Breast epithelium (tissue), 4 donors: ENCODE measurements at regions not wholly inside any gene's neighbourhood (a gene's known extent, or its start where the extent isn't known, plus 50 kb on each side); places are given as distances from the start of the nearest gene placed in this dataset.

ENCODE experiments used
- DNase-seq, 2 donors: peaks; one replicate each; pipeline ENCODE4 v3.0.0-alpha.2; 2019; ENCODE audit warnings: low spot score in 2 of 2
- H3K27ac ChIP-seq, 2 donors: fragments of 200-600 bp; sonication (generic) in 1 of 2; one replicate each; pipeline ENCODE4 v1.5.1; 2016 to 2019; ENCODE audit warnings: mild to moderate bottlenecking in 1 of 2
- H3K27me3 ChIP-seq, 2 donors: fragments of 200-600 bp; sonication (generic) in 1 of 2; one replicate each; pipeline versions ENCODE4 v1.5.1 to v1.6.0; 2017 to 2019; ENCODE audit warnings: control low read depth in 1 of 2, mild to moderate bottlenecking in 1 of 2
- H3K36me3 ChIP-seq: fragments of 200-600 bp; one replicate; pipeline ENCODE4 v1.5.1; 2019
- H3K4me1 ChIP-seq, 2 donors: fragments of 200-600 bp; sonication (generic); one replicate each; pipeline ENCODE4 v1.5.1; 2016 to 2019; ENCODE audit warnings: control low read depth in 1 of 2
- H3K4me3 ChIP-seq, 3 donors: fragments of 200-600 bp; sonication (generic); 1 replicate in 2 of 3; 2 replicates in 1 of 3; pipeline ENCODE4 v1.5.1; 2016 to 2019; ENCODE audit warnings: mild to moderate bottlenecking in 3 of 3, moderate library complexity in 2 of 3
- H3K9me3 ChIP-seq, 2 donors: fragments of 200-600 bp; sonication (generic) in 1 of 2; one replicate each; pipeline ENCODE4 v1.5.1; 2016 to 2019; ENCODE audit warnings: control low read depth in 1 of 2
- CTCF ChIP-seq, 3 donors: fragments of 450-650 bp; IDR thresholded peaks; one replicate each; pipeline ENCODE4 v1.5.1; 2016 to 2017; ENCODE audit warnings: antibody characterized with exemption in 3 of 3, mild to moderate bottlenecking in 3 of 3, moderate library complexity in 3 of 3
- POLR2A ChIP-seq: fragments of 450-650 bp; IDR thresholded peaks from one replicate; pipeline ENCODE4 v1.6.1; 2016; ENCODE audit warnings: antibody characterized with exemption, mild to moderate bottlenecking, moderate library complexity
- POLR2AphosphoS5 ChIP-seq, 3 donors: sonication (generic); formaldehyde crosslinking; IDR thresholded peaks; one replicate each; pipeline ENCODE4 v1.6.1; 2017; ENCODE audit warnings: antibody characterized with exemption in 3 of 3
- intact Hi-C: fragments of 100-400 bp; cut with DNase I; formaldehyde crosslinking; loops from one replicate; pipeline ENCODE4 v1.15.1; 2023; ENCODE audit warnings: low total_unique reads

- Histone ChIP-seq H3K9me3 (no peaks in the 10 kb centered on the region), H3K36me3 (no peaks in the 10 kb centered on the region), H3K27me3 (no peaks in the 10 kb centered on the region), H3K4me1 (no peaks in the 10 kb centered on the region), H3K27ac (no peak overlapping the region), H3K4me3 (no peak overlapping the region)
- TF ChIP-seq POLR2A (no peak), CTCF (IDR thresholded peaks at IDR 0.05) (no peak), POLR2AphosphoS5 (IDR thresholded peaks at IDR 0.05) (no peak)
- DNase-seq, result no peak
- intact Hi-C loops, result no loop called here
Observed at GRCh38 chr5:143474616-143475015, 71.1 kb upstream of the NR3C1 start.

- intact Hi-C loops, result no loop called here
- Histone ChIP-seq H3K4me1 (no peaks in the 10 kb centered on the region), H3K27me3 (no peaks in the 10 kb centered on the region), H3K27ac (no peak overlapping the region), H3K4me3 (no peak overlapping the region), H3K36me3 (no peaks in the 10 kb centered on the region), H3K9me3 (no peaks in the 10 kb centered on the region)
- no peak for DNase-seq
- TF ChIP-seq POLR2AphosphoS5 (IDR thresholded peaks at IDR 0.05) (no peak), POLR2A (no peak), CTCF (IDR thresholded peaks at IDR 0.05) (no peak)
Observed at GRCh38 chr5:143473481-143473880, 70.0 kb upstream of the NR3C1 start.

GRCh38 chr5:143472576-143472975 lies 69.1 kb upstream of the NR3C1 start:
- intact Hi-C loops, result no loop called here
- Histone ChIP-seq H3K27me3 (no peaks in the 10 kb centered on the region), H3K4me1 (no peaks in the 10 kb centered on the region), H3K36me3 (no peaks in the 10 kb centered on the region), H3K27ac (no peak overlapping the region), H3K4me3 (no peak overlapping the region), H3K9me3 (no peaks in the 10 kb centered on the region)
- no peak for TF ChIP-seq CTCF (IDR thresholded peaks at IDR 0.05)
- DNase-seq, result no peak

- no peak for DNase-seq
- Histone ChIP-seq H3K4me3 (no peak overlapping the region), H3K27me3 (no peaks in the 10 kb centered on the region), H3K27ac (no peak overlapping the region), H3K4me1 (no peaks in the 10 kb centered on the region), H3K9me3 (no peaks in the 10 kb centered on the region), H3K36me3 (no peaks in the 10 kb centered on the region)
- intact Hi-C loops, result no loop called here
- TF ChIP-seq POLR2AphosphoS5 (IDR thresholded peaks at IDR 0.05), result no peak
- TF ChIP-seq POLR2A, result no peak
- TF ChIP-seq CTCF (IDR thresholded peaks at IDR 0.05), result no peak
Observed at GRCh38 chr5:143471666-143472464, 68.4 kb upstream of the NR3C1 start.

- H3K9me3 ChIP-seq, result no peaks in the 10 kb centered on the region
- H3K4me1 ChIP-seq, result no peaks in the 10 kb centered on the region
- no peaks in the 10 kb centered on the region for H3K27me3 ChIP-seq
- H3K36me3 ChIP-seq, result no peaks in the 10 kb centered on the region
- no peak overlapping the region for H3K4me3 ChIP-seq
- intact Hi-C loops, result no loop called here
- no peak for DNase-seq
- TF ChIP-seq CTCF (IDR thresholded peaks at IDR 0.05) (no peak), POLR2A (no peak), POLR2AphosphoS5 (IDR thresholded peaks at IDR 0.05) (no peak)
- no peak overlapping the region for H3K27ac ChIP-seq
Observed at GRCh38 chr5:143471041-143471509, 67.6 kb upstream of the NR3C1 start.
